GM18870 (cell line): ENCODE measurements at regions not wholly inside any gene's neighbourhood (a gene's known extent, or its start where the extent isn't known, plus 50 kb on each side); places are given as distances from the start of the nearest gene placed in this dataset.
"Not testable (repeated sequence)": the region's sequence is repeated elsewhere in the genome, so short reads cannot be mapped to it uniquely, and the experiment has no call there.

Experiments
- ATAC-seq: cut with Tn5 transposase; IDR thresholded peaks from one replicate; pipeline ENCODE4 v1.9.1; 2021; ENCODE audit warnings: moderate library complexity; ENCODE audit not compliant: unreplicated experiment

GRCh38 chrX:74085642-74086236, 218.2 kb upstream of the ZCCHC13 start:
- ATAC-seq, result no peak

- ATAC-seq, result no peak
These were observed 223.8 kb upstream of the ZCCHC13 start for GRCh38 chrX:74080165-74080564.

- ATAC-seq, result no peak
These were observed 213.4 kb upstream of the XIST start for GRCh38 chrX:74065831-74066390.

DNA sequence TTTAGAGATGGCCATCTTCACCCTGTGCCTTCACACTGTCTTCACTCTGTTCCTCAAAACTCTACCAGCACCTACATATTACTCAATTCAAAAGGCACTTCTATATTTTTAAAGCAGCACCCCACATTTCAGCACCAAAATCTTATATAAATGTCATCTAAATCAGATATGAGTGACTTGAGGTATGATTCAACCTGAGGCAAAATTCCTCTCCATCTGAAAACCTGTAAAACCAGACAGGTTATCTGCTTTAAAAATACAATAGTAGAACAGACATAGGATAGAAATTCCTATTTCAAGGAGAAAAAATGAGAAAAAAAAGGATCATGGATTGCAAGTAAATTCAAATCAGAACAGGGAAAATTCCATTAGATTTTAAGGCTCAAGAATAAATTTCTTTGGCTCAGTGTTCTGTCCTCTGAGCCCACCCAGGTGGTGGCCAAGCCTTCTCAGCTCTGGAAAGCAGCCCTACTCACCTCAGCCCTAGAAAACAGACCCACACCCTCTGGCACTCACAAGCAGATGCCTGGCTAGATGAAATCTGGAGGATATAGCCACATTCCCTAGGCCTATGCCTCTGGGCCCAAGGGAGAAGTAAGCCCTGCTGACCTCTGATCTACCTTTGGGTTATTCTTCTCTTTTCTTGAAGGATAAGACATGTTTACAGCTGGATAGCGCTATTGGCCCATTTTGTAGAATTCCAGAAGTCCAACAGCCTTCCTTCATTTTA, 211.1 kb upstream of the XIST start:
- no peak for ATAC-seq

DNA sequence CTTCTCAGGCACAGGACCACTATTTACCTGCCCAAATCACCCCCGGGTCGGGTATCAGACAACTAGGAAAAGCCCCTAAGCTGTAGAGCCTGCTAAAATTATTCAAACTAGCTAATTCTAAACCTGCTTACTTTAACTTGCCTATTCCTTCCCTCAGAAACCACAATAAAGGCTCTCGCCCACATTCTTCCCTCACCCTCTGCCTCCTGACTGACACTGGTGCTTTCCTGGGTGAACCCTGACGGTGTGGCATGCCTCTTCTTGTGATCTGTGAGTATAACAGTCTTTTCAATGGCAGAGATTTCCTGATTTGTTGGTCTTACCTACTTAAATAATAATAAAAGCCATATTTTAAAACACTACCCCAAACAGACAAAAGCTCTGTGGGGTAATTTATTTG, 209.4 kb upstream of the XIST start:
- ATAC-seq, result no peak

- ATAC-seq, result no peak
These were observed 196.6 kb upstream of the XIST start for GRCh38 chrX:74049126-74049525.

DNA sequence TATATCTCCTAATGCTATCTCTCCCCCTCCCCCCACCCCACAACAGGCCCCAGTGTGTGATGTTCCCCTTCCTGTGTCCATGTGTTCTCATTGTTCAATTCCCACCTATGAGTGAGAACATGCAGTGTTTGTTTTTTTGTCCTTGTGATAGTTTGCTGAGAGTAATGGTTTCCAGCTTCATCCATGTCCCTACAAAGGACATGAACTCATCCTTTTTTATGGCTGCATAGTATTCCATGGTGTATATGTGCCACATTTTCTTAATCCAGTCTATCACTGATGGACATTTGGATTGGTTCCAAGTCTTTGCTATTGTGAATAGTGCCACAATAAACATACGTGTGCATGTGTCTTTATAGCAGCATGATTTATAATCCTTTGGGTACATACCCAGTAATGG, 181.6 kb upstream of the XIST start:
- not testable (repeated sequence) for ATAC-seq

DNA sequence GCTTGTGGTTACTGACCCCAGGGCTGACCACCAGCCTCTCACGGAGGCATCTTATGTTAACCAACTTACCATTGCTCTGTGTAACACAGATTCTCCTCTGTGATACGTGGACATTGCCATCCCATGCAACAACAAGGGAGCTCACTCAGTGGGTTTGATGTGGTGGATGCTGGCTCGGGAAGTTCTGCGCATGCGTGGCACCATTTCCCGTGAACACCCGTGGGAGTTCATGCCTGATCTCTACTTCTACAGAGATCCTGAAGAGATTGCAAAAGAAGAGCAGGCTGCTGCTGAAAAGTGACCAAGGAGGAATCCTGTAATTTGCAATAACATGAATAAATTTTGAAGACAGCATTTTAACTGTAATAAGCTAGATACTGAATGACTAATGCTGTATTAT, 179.0 kb upstream of the XIST start:
- ATAC-seq, result not testable (repeated sequence)

- ATAC-seq, result not testable (repeated sequence)
These were observed 178.3 kb upstream of the XIST start for GRCh38 chrX:74030766-74031165.

- ATAC-seq, result not testable (repeated sequence)
These were observed 172.6 kb upstream of the XIST start for GRCh38 chrX:74025145-74025544.

DNA sequence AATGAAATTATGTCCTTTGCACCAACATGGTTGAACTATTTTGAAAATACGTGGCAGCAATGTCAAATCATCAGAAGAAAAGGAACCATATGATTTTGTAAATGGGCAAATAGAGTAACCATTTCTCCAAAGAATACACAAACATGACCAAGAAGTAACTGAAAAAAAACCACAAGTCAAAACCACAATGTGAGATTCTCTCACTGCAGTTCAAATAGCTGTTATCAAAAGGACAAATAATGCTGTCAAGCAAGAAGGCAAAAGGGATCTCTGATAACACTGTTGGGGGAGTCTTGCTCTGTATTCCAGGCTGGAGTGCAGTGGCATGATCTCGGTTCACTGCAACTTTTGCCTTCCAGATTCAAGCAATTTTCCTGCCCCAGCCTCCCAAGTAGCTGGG, 170.7 kb upstream of the XIST start:
- ATAC-seq, result no peak

GRCh38 chrX:74018253-74018652, 165.7 kb upstream of the XIST start:
- no peak for ATAC-seq

- ATAC-seq, result peak; percentile 96
These were observed 163.0 kb upstream of the XIST start for GRCh38 chrX:74015379-74016019.

- ATAC-seq, result no peak
These were observed 156.5 kb upstream of the XIST start for GRCh38 chrX:74009041-74009440.

GRCh38 chrX:73992019-73992418, 139.5 kb upstream of the XIST start:
- ATAC-seq, result no peak

DNA sequence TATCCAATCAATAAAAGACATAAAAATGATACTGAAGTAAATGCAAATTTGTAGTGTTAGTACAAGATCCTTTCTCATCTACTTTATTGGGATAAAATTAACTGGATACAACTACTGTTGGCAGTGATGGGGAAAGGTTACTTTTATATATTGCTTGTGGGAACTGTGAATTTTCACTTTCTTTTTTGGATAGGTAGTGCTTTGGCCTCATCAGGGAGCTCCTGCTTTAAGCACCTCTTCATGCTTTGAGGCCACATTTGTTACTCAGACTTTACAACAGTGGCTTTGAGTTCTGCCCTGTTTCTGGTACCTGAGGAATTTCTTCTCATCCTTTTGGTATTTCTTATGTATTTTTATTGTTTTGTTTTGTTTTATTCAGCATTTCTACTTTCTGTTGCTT, 134.7 kb upstream of the XIST start:
- ATAC-seq, result peak; percentile 81

DNA sequence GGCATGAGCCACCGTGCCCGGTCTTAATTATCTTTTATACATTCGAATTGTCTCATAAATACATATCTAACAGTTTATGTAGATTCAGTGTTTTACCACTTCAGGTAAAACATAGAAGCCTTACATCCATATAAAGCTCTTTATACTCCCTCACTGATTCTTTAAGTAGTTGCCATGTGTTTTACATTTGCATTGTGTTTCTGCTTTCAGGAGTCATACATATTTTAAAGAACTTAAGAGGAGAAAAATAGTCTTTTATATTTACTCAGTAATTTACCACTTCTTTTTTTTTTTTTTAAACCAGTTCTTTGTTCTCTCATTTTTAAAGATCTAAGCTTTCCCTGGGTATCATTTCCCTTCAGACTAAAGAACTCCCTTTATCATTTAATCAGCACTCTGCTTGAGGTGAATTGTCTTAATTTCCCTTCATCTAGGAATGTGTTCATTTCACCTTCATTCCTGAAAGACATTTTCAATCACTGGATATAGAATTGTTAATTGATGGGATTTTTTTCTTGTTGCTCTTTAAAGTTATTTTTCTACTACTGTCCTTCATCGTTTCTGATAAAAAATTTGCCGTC, 127.1 kb upstream of the XIST start:
- no peak for ATAC-seq

- ATAC-seq, result peak; percentile 94
These were observed 125.1 kb upstream of the XIST start for GRCh38 chrX:73977542-73978169.

DNA sequence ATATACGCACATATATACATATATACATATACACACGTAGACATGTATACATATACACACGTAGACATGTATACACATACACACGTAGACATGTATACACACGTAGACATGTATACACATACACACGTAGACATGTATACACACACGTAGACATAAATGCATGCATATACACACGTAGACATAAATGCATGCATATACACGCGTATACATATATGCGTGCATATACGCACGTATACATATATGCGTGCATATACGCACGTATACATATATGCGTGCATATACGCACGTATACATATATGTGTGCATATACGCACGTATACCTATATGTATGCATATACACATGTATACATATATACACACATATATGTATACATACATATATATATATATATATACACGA, 114.9 kb upstream of the XIST start:
- not testable (repeated sequence) for ATAC-seq

- ATAC-seq, result no peak
These were observed 113.3 kb upstream of the XIST start for GRCh38 chrX:73965833-73966232.

DNA sequence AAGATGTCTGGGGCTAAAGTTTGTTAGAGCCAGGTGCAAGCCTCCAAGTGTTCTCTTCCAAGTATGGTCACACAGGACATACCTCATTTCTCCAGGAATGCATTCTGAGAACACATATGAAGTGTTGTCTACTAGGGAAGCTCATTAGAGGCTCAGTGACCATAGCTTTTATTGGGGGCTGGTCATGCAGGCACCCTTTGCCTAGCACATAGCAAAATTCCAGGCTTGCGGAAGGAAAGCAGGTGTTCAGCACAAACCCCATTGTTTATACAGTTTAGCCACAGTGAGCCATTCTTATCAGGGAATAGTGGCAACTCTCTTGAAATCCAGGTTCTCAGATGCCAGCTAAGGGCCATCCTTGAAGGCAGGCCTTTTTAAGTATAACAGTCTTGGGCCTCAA, 112.1 kb upstream of the XIST start:
- no peak for ATAC-seq
